MM.1S (cell line): ENCODE measurements at regions not wholly inside any gene's neighbourhood (a gene's known extent, or its start where the extent isn't known, plus 50 kb on each side); places are given as distances from the start of the nearest gene placed in this dataset.

Source experiments
- DNase-seq: peaks from one replicate; pipeline ENCODE4 v3.0.0-alpha.2; 2015
- H2AFZ ChIP-seq: fragments of 300-600 bp; sonication (generic); 2 replicates; pipeline ENCODE4 v1.6.0; 2016; ENCODE audit warnings: antibody characterized with exemption, low read length
- H3F3A ChIP-seq: fragments of 300-600 bp; sonication (generic); 2 replicates; pipeline ENCODE4 v1.6.1; 2016; ENCODE audit warnings: mild to moderate bottlenecking, antibody characterized with exemption, low read length, moderate library complexity, mixed read lengths; ENCODE audit not compliant: insufficient read depth
- H3K27ac ChIP-seq: fragments of 300-600 bp; sonication (generic); 2 replicates; pipeline ENCODE4 v1.5.1; 2016; ENCODE audit warnings: mild to moderate bottlenecking, low read length
- H3K27me3 ChIP-seq: fragments of 300-600 bp; sonication (generic); replicated peaks from 2 replicates; pipeline ENCODE4 v1.6.0; 2016; ENCODE audit warnings: low read length; ENCODE audit not compliant: insufficient read depth
- H3K36me3 ChIP-seq: fragments of 300-600 bp; sonication (generic); replicated peaks from 2 replicates; pipeline ENCODE4 v1.6.1; 2016; ENCODE audit warnings: mild to moderate bottlenecking, low read length, mixed read lengths; ENCODE audit not compliant: insufficient read depth
- H3K4me1 ChIP-seq: fragments of 300-600 bp; sonication (generic); 2 replicates; pipeline ENCODE4 v1.6.1; 2016; ENCODE audit warnings: low read length, mixed read lengths
- H3K4me2 ChIP-seq: fragments of 300-600 bp; sonication (generic); 2 replicates; pipeline ENCODE4 v1.6.0; 2016; ENCODE audit warnings: low read depth, low read length
- H3K4me3 ChIP-seq: fragments of 300-600 bp; sonication (generic); 2 replicates; pipeline ENCODE4 v1.5.1; 2016; ENCODE audit warnings: low read length, mixed read lengths
- H3K79me2 ChIP-seq: fragments of 300-600 bp; sonication (generic); 2 replicates; pipeline ENCODE4 v1.6.1; 2016; ENCODE audit warnings: mixed run types, low read length, mixed read lengths
- H3K9ac ChIP-seq: fragments of 300-600 bp; sonication (generic); 2 replicates; pipeline ENCODE4 v1.6.1; 2016; ENCODE audit warnings: low read length, mixed read lengths
- H3K9me2 ChIP-seq: fragments of 300-600 bp; sonication (generic); replicated peaks from 2 replicates; pipeline ENCODE4 v1.6.1; 2016; ENCODE audit warnings: mild to moderate bottlenecking, low read length, mixed read lengths; ENCODE audit not compliant: insufficient read depth
- H3K9me3 ChIP-seq: fragments of 300-600 bp; sonication (generic); replicated peaks from 2 replicates; pipeline ENCODE4 v1.6.1; 2016; ENCODE audit warnings: mild to moderate bottlenecking, low read length, mixed read lengths; ENCODE audit not compliant: insufficient read depth
- H4K20me1 ChIP-seq: fragments of 300-600 bp; sonication (generic); 2 replicates; pipeline ENCODE4 v1.6.1; 2016; ENCODE audit warnings: mild to moderate bottlenecking, low read length, moderate library complexity, mixed read lengths; ENCODE audit not compliant: insufficient read depth
- CTCF ChIP-seq: fragments of 300-600 bp; sonication (generic); IDR thresholded peaks from 2 replicates; pipeline ENCODE4 v1.5.1; 2016; ENCODE audit warnings: antibody characterized with exemption, low read length, mixed read lengths
- EZH2 ChIP-seq: fragments of 300-600 bp; sonication (generic); optimal IDR thresholded peaks from 2 replicates; pipeline ENCODE3; 2017; ENCODE audit warnings: low read depth, mild to moderate bottlenecking, antibody characterized with exemption, low read length, mixed read lengths
- EZH2phosphoT487 ChIP-seq: fragments of 300-600 bp; sonication (generic); IDR thresholded peaks from 2 replicates; pipeline ENCODE4 v1.6.1; 2018; ENCODE audit warnings: antibody characterized with exemption, low read length

- H3K27me3 ChIP-seq = no peaks in the 10 kb centered on the region
- H3K4me2 ChIP-seq = no peak overlapping the region
- H4K20me1 ChIP-seq = no peaks in the 10 kb centered on the region
- no peak for DNase-seq
- no peak overlapping the region for H3K27ac ChIP-seq
- H3K79me2 ChIP-seq = no peaks in the 10 kb centered on the region
- no peak overlapping the region for H3K4me3 ChIP-seq
- no peaks in the 10 kb centered on the region for H3K36me3 ChIP-seq
- H3K9ac ChIP-seq = no peak overlapping the region
- no peaks in the 10 kb centered on the region for H3K4me1 ChIP-seq
- H3K9me2 ChIP-seq = no peaks in the 10 kb centered on the region
- no peak for TF ChIP-seq EZH2
- TF ChIP-seq EZH2phosphoT487 = no peak
- no peak for TF ChIP-seq CTCF
- H2AFZ ChIP-seq = no peak overlapping the region
- no peaks in the 10 kb centered on the region for H3F3A ChIP-seq
- H3K9me3 ChIP-seq = no peaks in the 10 kb centered on the region
Measured at GRCh38 chr18:54521846-54522245, 69.2 kb upstream of the DYNAP start.

- no peak for DNase-seq
- TF ChIP-seq EZH2phosphoT487 = no peak
- TF ChIP-seq CTCF = no peak
- no peak for TF ChIP-seq EZH2
- no peaks in the 10 kb centered on the region for H3F3A ChIP-seq
- H4K20me1 ChIP-seq = no peaks in the 10 kb centered on the region
- H3K4me1 ChIP-seq = no peaks in the 10 kb centered on the region
- no peak overlapping the region for H3K9ac ChIP-seq
- no peak overlapping the region for H3K4me2 ChIP-seq
- no peaks in the 10 kb centered on the region for H3K36me3 ChIP-seq
- H3K79me2 ChIP-seq = no peaks in the 10 kb centered on the region
- no peaks in the 10 kb centered on the region for H3K9me3 ChIP-seq
- H3K27me3 ChIP-seq = no peaks in the 10 kb centered on the region
- no peak overlapping the region for H3K27ac ChIP-seq
- H2AFZ ChIP-seq = no peak overlapping the region
- H3K4me3 ChIP-seq = no peak overlapping the region
- H3K9me2 ChIP-seq = no peaks in the 10 kb centered on the region
Measured at GRCh38 chr18:54528942-54529376, 62.1 kb upstream of the DYNAP start.

- H3K4me1 ChIP-seq = no peaks in the 10 kb centered on the region
- H3K9me2 ChIP-seq = no peaks in the 10 kb centered on the region
- TF ChIP-seq EZH2phosphoT487 (no peak), CTCF (no peak), EZH2 (no peak)
- H2AFZ ChIP-seq = no peak overlapping the region
- no peaks in the 10 kb centered on the region for H4K20me1 ChIP-seq
- H3K27ac ChIP-seq = no peak overlapping the region
- no peak for DNase-seq
- H3K4me3 ChIP-seq = no peak overlapping the region
- H3K9ac ChIP-seq = no peak overlapping the region
- no peaks in the 10 kb centered on the region for H3K27me3 ChIP-seq
- no peaks in the 10 kb centered on the region for H3K79me2 ChIP-seq
- H3F3A ChIP-seq = no peaks in the 10 kb centered on the region
- H3K9me3 ChIP-seq = no peaks in the 10 kb centered on the region
- no peak overlapping the region for H3K4me2 ChIP-seq
- H3K36me3 ChIP-seq = no peaks in the 10 kb centered on the region
Measured at GRCh38 chr18:54529444-54529843, 61.6 kb upstream of the DYNAP start.
